DMS53 (cell line): ENCODE measurements at regions not wholly inside any gene's neighbourhood (a gene's known extent, or its start where the extent isn't known, plus 50 kb on each side); places are given as distances from the start of the nearest gene placed in this dataset.
A peak's percentile ranks its signal among the peaks of the same experiment; 100 is the strongest.

Experiments
- DNase-seq: peaks from one replicate; lab custom pipeline; 2025; lab: John Stamatoyannopoulos, UW

GRCh38 chr3:159818399-159818798 is 170.2 kb upstream of the IL12A start:
- DNase-seq = no peak

- DNase-seq = no peak
Measured at GRCh38 chr3:159818997-159819500, 169.6 kb upstream of the IL12A start.

- DNase-seq = no peak
Measured at GRCh38 chr3:159819676-159820075, 169.0 kb upstream of the IL12A start.

GRCh38 chr3:159821110-159821509 is 167.5 kb upstream of the IL12A start:
- DNase-seq = no peak

- no peak for DNase-seq
Measured at GRCh38 chr3:159821736-159822135, 166.9 kb upstream of the IL12A start.

GRCh38 chr3:159823780-159824179 is 164.9 kb upstream of the IL12A start:
- DNase-seq = no peak

- peak; percentile 6 for DNase-seq
Measured at GRCh38 chr3:159824333-159824732, 164.3 kb upstream of the IL12A start.

GRCh38 chr3:159825216-159825854 is 163.3 kb upstream of the IL12A start:
- DNase-seq = peak; percentile 25

GRCh38 chr3:159828542-159828943 is 160.1 kb upstream of the IL12A start:
- DNase-seq = peak; percentile 70

- no peak for DNase-seq
Measured at GRCh38 chr3:159829056-159829455, 159.6 kb upstream of the IL12A start.

GRCh38 chr3:159829539-159830227 is 159.0 kb upstream of the IL12A start:
- peak; percentile 73 for DNase-seq

GRCh38 chr3:159830523-159831154 is 158.0 kb upstream of the IL12A start:
- DNase-seq = no peak

GRCh38 chr3:159831466-159831865 is 157.2 kb upstream of the IL12A start:
- DNase-seq = no peak

GRCh38 chr3:159832024-159832423 is 156.6 kb upstream of the IL12A start:
- DNase-seq = no peak

GRCh38 chr3:159835126-159835525 is 153.5 kb upstream of the IL12A start:
- no peak for DNase-seq

GRCh38 chr3:159837725-159838124 is 150.9 kb upstream of the IL12A start:
- DNase-seq = no peak

GRCh38 chr3:159838938-159839337 is 149.7 kb upstream of the IL12A start:
- no peak for DNase-seq

GRCh38 chr3:159839561-159840379 is 148.9 kb upstream of the IL12A start, which contains the start of gene SCHIP1:
TSS of gene SCHIP1 (plus strand) at chr3:159839861.
- DNase-seq = no peak

GRCh38 chr3:159840703-159841299 is 147.8 kb upstream of the IL12A start:
- DNase-seq = no peak

- DNase-seq = no peak
Measured at GRCh38 chr3:159841766-159842165, 146.9 kb upstream of the IL12A start.

- DNase-seq = no peak
Measured at GRCh38 chr3:159843840-159844730, 144.6 kb upstream of the IL12A start.
